ENCODE measurements at regions not wholly inside any gene's neighbourhood (a gene's known extent, or its start where the extent isn't known, plus 50 kb on each side); places are given as distances from the start of the nearest gene placed in this dataset.

DNA sequence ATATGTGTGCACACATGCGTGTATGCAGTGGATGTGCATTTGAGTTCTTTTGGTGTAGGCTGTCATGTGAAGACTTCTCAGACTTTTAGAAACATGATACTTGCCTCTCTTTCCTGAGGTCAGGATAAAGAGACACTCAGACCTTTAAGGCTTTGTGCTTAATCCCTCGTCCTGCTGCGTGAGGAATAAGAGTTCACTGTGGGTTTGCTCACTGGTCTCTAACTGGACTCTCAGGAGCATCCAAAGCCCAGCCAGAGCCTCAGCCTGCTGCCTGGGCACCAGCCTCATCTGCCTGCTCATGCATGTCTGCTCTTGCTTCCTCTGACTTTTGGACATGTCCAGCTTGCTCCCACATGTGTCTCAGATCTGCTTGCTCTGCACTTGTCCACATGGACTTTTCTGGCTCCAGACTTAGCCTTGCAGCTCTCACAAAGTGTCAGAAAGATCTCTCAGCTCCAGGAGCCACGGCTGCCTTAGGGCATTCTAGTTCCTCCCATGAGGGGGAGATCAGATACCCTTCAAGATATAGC is 65.1 kb upstream of the ZNF366 start:
- TF ChIP-seq, protein P1, sequence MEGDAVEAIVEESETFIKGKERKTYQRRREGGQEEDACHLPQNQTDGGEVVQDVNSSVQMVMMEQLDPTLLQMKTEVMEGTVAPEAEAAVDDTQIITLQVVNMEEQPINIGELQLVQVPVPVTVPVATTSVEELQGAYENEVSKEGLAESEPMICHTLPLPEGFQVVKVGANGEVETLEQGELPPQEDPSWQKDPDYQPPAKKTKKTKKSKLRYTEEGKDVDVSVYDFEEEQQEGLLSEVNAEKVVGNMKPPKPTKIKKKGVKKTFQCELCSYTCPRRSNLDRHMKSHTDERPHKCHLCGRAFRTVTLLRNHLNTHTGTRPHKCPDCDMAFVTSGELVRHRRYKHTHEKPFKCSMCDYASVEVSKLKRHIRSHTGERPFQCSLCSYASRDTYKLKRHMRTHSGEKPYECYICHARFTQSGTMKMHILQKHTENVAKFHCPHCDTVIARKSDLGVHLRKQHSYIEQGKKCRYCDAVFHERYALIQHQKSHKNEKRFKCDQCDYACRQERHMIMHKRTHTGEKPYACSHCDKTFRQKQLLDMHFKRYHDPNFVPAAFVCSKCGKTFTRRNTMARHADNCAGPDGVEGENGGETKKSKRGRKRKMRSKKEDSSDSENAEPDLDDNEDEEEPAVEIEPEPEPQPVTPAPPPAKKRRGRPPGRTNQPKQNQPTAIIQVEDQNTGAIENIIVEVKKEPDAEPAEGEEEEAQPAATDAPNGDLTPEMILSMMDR (IDR thresholded peaks at IDR 0.05): no peak
- TF ChIP-seq POLR2AphosphoS5 (IDR thresholded peaks at IDR 0.05) (no peak), POLR2A (IDR thresholded peaks at IDR 0.05) (no peak)

All from breast epithelium (tissue), 3 donors.